Keratinocyte (primary cell): ENCODE measurements at regions not wholly inside any gene's neighbourhood (a gene's known extent, or its start where the extent isn't known, plus 50 kb on each side); places are given as distances from the start of the nearest gene placed in this dataset.

Experiments
- DNase-seq: peaks from one replicate; pipeline ENCODE4 v3.0.0-alpha.2; 2011; ENCODE audit warnings: low read depth, missing footprints, low spot score
- FAIRE-seq: peaks from 2 replicates; lab custom pipeline; 2011; peaks lifted over from hg19 to GRCh38; lab: Jason Lieb, UNC
- H2AFZ ChIP-seq: 2 replicates; pipeline ENCODE4 v1.6.0; 2012; ENCODE audit warnings: low read length, control low read depth, inconsistent platforms; ENCODE audit not compliant: control insufficient read depth
- H3K27ac ChIP-seq: 2 replicates; pipeline ENCODE4 v1.5.1; 2011; ENCODE audit warnings: low read length; ENCODE audit not compliant: control insufficient read depth, insufficient read depth
- H3K27me3 ChIP-seq: 3 replicates; pipeline ENCODE4 v1.6.0; 2011; ENCODE audit warnings: low read length; ENCODE audit not compliant: control insufficient read depth, insufficient read depth; ENCODE audit errors: extremely low read depth
- H3K36me3 ChIP-seq, 2 experiments: 2 replicates in 1 of 2; 3 replicates in 1 of 2; pipeline ENCODE4 v1.5.1; 2011; ENCODE audit warnings: low read length in 2 of 2, mild to moderate bottlenecking in 1 of 2; ENCODE audit not compliant: control insufficient read depth in 2 of 2, insufficient read depth in 2 of 2; ENCODE audit errors: extremely low read depth in 1 of 2
- H3K4me1 ChIP-seq: 3 replicates; pipeline ENCODE4 v1.5.1; 2011; ENCODE audit warnings: low read length; ENCODE audit not compliant: control insufficient read depth, insufficient read depth; ENCODE audit errors: extremely low read depth
- H3K4me2 ChIP-seq: 3 replicates; pipeline ENCODE4 v1.6.0; 2011; ENCODE audit warnings: low read depth, low read length; ENCODE audit not compliant: control insufficient read depth, insufficient read depth; ENCODE audit errors: extremely low read depth
- H3K4me3 ChIP-seq, 3 experiments: fragments of 200-600 bp in 1 of 3; sonication (generic) in 1 of 3; 2 replicates in 2 of 3; 3 replicates in 1 of 3; pipeline ENCODE4 v1.5.1; 2011 to 2016; ENCODE audit warnings: low read length in 3 of 3, mild to moderate bottlenecking in 3 of 3, control low read depth in 2 of 3, inconsistent platforms in 1 of 3, low read depth in 1 of 3, mixed read lengths in 1 of 3, mixed run types in 1 of 3, moderate library complexity in 1 of 3; ENCODE audit not compliant: control insufficient read depth in 2 of 3, insufficient read depth in 2 of 3; ENCODE audit errors: extremely low read depth in 1 of 3
- H3K79me2 ChIP-seq: 2 replicates; pipeline ENCODE4 v1.6.0; 2012; ENCODE audit warnings: low read length; ENCODE audit not compliant: control insufficient read depth, insufficient read depth
- H3K9ac ChIP-seq: 3 replicates; pipeline ENCODE4 v1.6.0; 2011; ENCODE audit warnings: low read length; ENCODE audit not compliant: control insufficient read depth, insufficient read depth; ENCODE audit errors: extremely low read depth
- H3K9me1 ChIP-seq: 3 replicates; pipeline ENCODE4 v1.6.0; 2011; ENCODE audit warnings: low read length; ENCODE audit not compliant: control insufficient read depth, insufficient read depth; ENCODE audit errors: extremely low read depth
- H3K9me3 ChIP-seq: 2 replicates; pipeline ENCODE4 v1.5.1; 2012; ENCODE audit warnings: low read depth, low read length; ENCODE audit not compliant: control insufficient read depth
- H4K20me1 ChIP-seq: 3 replicates; pipeline ENCODE4 v1.6.0; 2011; ENCODE audit warnings: low read length; ENCODE audit not compliant: control insufficient read depth, insufficient read depth; ENCODE audit errors: extremely low read depth
- EZH2 ChIP-seq: IDR thresholded peaks from one replicate; pipeline ENCODE4 v1.6.1; 2012; ENCODE audit warnings: inconsistent platforms, mild to moderate bottlenecking, low read length, moderate library complexity
- dilution Hi-C: fragments of 300-500 bp; cut with MboI; formaldehyde crosslinking; loops from one replicate; pipeline ENCODE4 v1.7.0; 2020; ENCODE audit warnings: low sequenced_read_pairs; ENCODE audit not compliant: extremely low pct_ligation_motif_present
- TF ChIP-seq, protein P1 (sequence below), 3 experiments: IDR thresholded peaks in 1 of 3; conservative IDR thresholded peaks in 1 of 3; optimal IDR thresholded peaks in 1 of 3; 2 replicates in 2 of 3; 3 replicates in 1 of 3; pipeline versions ENCODE3 to v1.5.1; 2011; ENCODE audit warnings: low read length in 3 of 3, mild to moderate bottlenecking in 3 of 3, moderate library complexity in 2 of 3, control low read depth in 1 of 3, inconsistent platforms in 1 of 3; ENCODE audit not compliant: insufficient read depth in 2 of 3; ENCODE audit errors: extremely low read depth in 1 of 3

- TF ChIP-seq, protein P1, sequence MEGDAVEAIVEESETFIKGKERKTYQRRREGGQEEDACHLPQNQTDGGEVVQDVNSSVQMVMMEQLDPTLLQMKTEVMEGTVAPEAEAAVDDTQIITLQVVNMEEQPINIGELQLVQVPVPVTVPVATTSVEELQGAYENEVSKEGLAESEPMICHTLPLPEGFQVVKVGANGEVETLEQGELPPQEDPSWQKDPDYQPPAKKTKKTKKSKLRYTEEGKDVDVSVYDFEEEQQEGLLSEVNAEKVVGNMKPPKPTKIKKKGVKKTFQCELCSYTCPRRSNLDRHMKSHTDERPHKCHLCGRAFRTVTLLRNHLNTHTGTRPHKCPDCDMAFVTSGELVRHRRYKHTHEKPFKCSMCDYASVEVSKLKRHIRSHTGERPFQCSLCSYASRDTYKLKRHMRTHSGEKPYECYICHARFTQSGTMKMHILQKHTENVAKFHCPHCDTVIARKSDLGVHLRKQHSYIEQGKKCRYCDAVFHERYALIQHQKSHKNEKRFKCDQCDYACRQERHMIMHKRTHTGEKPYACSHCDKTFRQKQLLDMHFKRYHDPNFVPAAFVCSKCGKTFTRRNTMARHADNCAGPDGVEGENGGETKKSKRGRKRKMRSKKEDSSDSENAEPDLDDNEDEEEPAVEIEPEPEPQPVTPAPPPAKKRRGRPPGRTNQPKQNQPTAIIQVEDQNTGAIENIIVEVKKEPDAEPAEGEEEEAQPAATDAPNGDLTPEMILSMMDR (optimal IDR thresholded peaks at IDR 0.05 in 1 of 3, IDR thresholded peaks at IDR 0.05 in 1 of 3, conservative IDR thresholded peaks at IDR 0.05 in 1 of 3; ENCODE audit: extremely low read depth in 1 of 3, insufficient read depth in 2 of 3, low read length in 3 of 3), result no peak
- TF ChIP-seq EZH2, result no peak
- H3K9me1 ChIP-seq, result no peaks in the 10 kb centered on the region
- no peak for DNase-seq
- no peaks in the 10 kb centered on the region for H3K4me1 ChIP-seq
- H3K27me3 ChIP-seq, result no peaks in the 10 kb centered on the region
- no peak overlapping the region for H3K4me3 ChIP-seq
- H2AFZ ChIP-seq, result no peak overlapping the region
- dilution Hi-C loops, result no loop called here
- H4K20me1 ChIP-seq, result no peaks in the 10 kb centered on the region
- no peak overlapping the region for H3K9ac ChIP-seq
- no peak overlapping the region for H3K4me2 ChIP-seq
- no peak overlapping the region for H3K27ac ChIP-seq
- no peak for FAIRE-seq
- no peaks in the 10 kb centered on the region for H3K36me3 ChIP-seq
- no peaks in the 10 kb centered on the region for H3K9me3 ChIP-seq
- H3K79me2 ChIP-seq, result no peaks in the 10 kb centered on the region
These were observed 146.8 kb downstream of the FZD1 start for GRCh38 chr7:91411060-91411459.

DNA sequence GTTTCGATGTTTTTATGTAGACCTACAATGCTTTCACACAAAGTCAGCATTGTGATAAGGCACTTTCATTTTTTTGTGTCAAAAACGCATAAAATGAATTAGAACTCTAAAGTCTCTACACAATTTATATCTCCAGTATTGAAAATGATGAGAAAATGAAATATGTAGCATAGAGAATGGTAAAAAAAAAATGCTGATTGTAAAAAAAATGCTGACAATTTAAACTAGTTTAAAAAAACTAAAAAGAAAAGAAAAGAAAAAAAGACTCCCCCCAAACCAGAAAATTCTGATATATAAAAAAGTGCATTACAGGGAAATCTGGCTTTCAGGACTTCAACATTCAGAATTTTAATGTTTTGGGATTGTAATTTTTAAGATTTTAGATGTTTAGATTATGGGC is 148.1 kb downstream of the FZD1 start:
- no peaks in the 10 kb centered on the region for H3K27me3 ChIP-seq
- no peak for FAIRE-seq
- H3K9ac ChIP-seq, result no peak overlapping the region
- DNase-seq, result no peak
- no peaks in the 10 kb centered on the region for H4K20me1 ChIP-seq
- H2AFZ ChIP-seq, result no peak overlapping the region
- TF ChIP-seq EZH2, result no peak
- TF ChIP-seq, protein P1 (optimal IDR thresholded peaks at IDR 0.05 in 1 of 3, IDR thresholded peaks at IDR 0.05 in 1 of 3, conservative IDR thresholded peaks at IDR 0.05 in 1 of 3; ENCODE audit: extremely low read depth in 1 of 3, insufficient read depth in 2 of 3, low read length in 3 of 3), result no peak
- no peaks in the 10 kb centered on the region for H3K79me2 ChIP-seq
- no peaks in the 10 kb centered on the region for H3K36me3 ChIP-seq
- no peaks in the 10 kb centered on the region for H3K9me3 ChIP-seq
- H3K4me3 ChIP-seq, result no peak overlapping the region
- H3K9me1 ChIP-seq, result no peaks in the 10 kb centered on the region
- H3K4me2 ChIP-seq, result no peak overlapping the region
- H3K4me1 ChIP-seq, result no peaks in the 10 kb centered on the region
- dilution Hi-C loops, result no loop called here
- no peak overlapping the region for H3K27ac ChIP-seq
